ENCODE measurements at regions not wholly inside any gene's neighbourhood (a gene's known extent, or its start where the extent isn't known, plus 50 kb on each side); places are given as distances from the start of the nearest gene placed in this dataset.

GRCh38 chr5:163670036-163670435, 164.6 kb downstream of the MAT2B start:
- Histone ChIP-seq H3K27ac (no peak overlapping the region), H3K4me3 (no peak overlapping the region), H3K36me3 (replicated peaks in 1 of 2) (no peaks in the 10 kb centered on the region), H3K27me3 (no peaks in the 10 kb centered on the region), H3K9me3 (replicated peaks in 1 of 3) (no peaks in the 10 kb centered on the region), H3K4me1 (replicated peaks in 1 of 2) (no peaks in the 10 kb centered on the region)
- DNase-seq, result no peak
- TF ChIP-seq CTCF (IDR thresholded peaks at IDR 0.05), result no peak
- TF ChIP-seq POLR2A (IDR thresholded peaks at IDR 0.05), result no peak
- intact Hi-C loops (cut with DNase I), result no loop called here

GRCh38 chr5:163677092-163677491, 171.7 kb downstream of the MAT2B start:
- 57 to 75% (median 69%) methylated on average over 2 of the region's 2 CpGs for WGBS, 4 donors
- H3K4me1 ChIP-seq (replicated peaks in 1 of 2), result no peaks in the 10 kb centered on the region
- no peaks in the 10 kb centered on the region for H3K9me3 ChIP-seq (replicated peaks in 1 of 3)
- no peaks in the 10 kb centered on the region for H3K27me3 ChIP-seq
- no peak for DNase-seq
- intact Hi-C loops (cut with DNase I), result no loop called here
- H3K27ac ChIP-seq, result no peak overlapping the region
- no peak overlapping the region for H3K4me3 ChIP-seq
- TF ChIP-seq POLR2A (IDR thresholded peaks at IDR 0.05), result no peak
- no peak for TF ChIP-seq CTCF (IDR thresholded peaks at IDR 0.05)
- no peaks in the 10 kb centered on the region for H3K36me3 ChIP-seq (replicated peaks in 1 of 2)

GRCh38 chr5:163682234-163682633, 176.8 kb downstream of the MAT2B start:
- Histone ChIP-seq H3K9me3 (replicated peaks in 1 of 3) (no peaks in the 10 kb centered on the region), H3K27ac (no peak overlapping the region), H3K4me3 (no peak overlapping the region), H3K27me3 (no peaks in the 10 kb centered on the region), H3K4me1 (replicated peaks in 1 of 2) (no peaks in the 10 kb centered on the region), H3K36me3 (replicated peaks in 1 of 2) (no peaks in the 10 kb centered on the region)
- WGBS, 4 donors, result 51 to 83% (median 70%) methylated on average over 1 of the region's 1 CpG
- TF ChIP-seq CTCF (IDR thresholded peaks at IDR 0.05) (no peak), POLR2A (IDR thresholded peaks at IDR 0.05) (no peak)
- no peak for DNase-seq
- intact Hi-C loops (cut with DNase I), result no loop called here

- H3K27ac ChIP-seq, result no peak overlapping the region
- WGBS, 4 donors, result 73 to 83% (median 79%) methylated on average over 3 of the region's 3 CpGs
- no peak overlapping the region for H3K4me3 ChIP-seq
- no peaks in the 10 kb centered on the region for H3K4me1 ChIP-seq (replicated peaks in 1 of 2)
- intact Hi-C loops (cut with DNase I), result no loop called here
- no peaks in the 10 kb centered on the region for H3K9me3 ChIP-seq (replicated peaks in 1 of 3)
- no peak for TF ChIP-seq CTCF (IDR thresholded peaks at IDR 0.05)
- no peak for TF ChIP-seq POLR2A (IDR thresholded peaks at IDR 0.05)
- DNase-seq, result no peak
- H3K36me3 ChIP-seq (replicated peaks in 1 of 2), result no peaks in the 10 kb centered on the region
- H3K27me3 ChIP-seq, result no peaks in the 10 kb centered on the region
Observed at GRCh38 chr5:163687414-163687813, 182.0 kb downstream of the MAT2B start.
